Fibroblast of villous mesenchyme (primary cell): ENCODE measurements at regions not wholly inside any gene's neighbourhood (a gene's known extent, or its start where the extent isn't known, plus 50 kb on each side); places are given as distances from the start of the nearest gene placed in this dataset.

Experiments
- DNase-seq: peaks from one replicate; pipeline ENCODE4 v3.0.0-alpha.2; 2010; ENCODE audit warnings: low read depth
- H3K4me3 ChIP-seq: 2 replicates; pipeline ENCODE4 v1.5.1; 2011; ENCODE audit warnings: low read depth, mild to moderate bottlenecking, low read length
- TF ChIP-seq, protein P1 (sequence below): IDR thresholded peaks from 2 replicates; pipeline ENCODE4 v1.5.1; 2012; ENCODE audit warnings: low read depth, mild to moderate bottlenecking, low read length; ENCODE audit not compliant: insufficient read depth

DNA sequence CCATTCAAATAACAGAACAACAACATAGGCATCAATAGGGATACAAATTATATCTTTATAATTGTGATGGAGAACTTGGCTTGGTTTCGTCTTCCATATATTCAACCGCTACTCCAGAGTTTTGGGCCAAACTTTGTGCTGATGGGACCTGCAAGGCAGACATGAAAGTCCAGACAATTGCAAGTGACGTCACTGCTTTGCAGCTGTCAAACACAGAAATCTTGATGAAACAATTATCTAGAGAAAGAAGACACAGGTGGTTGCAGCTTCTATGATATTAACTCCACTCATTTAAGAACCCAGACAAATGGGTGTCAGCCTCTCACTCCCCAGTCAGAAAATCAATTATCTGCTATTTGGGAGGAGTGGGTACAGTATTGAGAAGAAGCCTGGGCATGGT lies 390.6 kb downstream of the NUF2 start:
- DNase-seq: no peak
- TF ChIP-seq, protein P1, sequence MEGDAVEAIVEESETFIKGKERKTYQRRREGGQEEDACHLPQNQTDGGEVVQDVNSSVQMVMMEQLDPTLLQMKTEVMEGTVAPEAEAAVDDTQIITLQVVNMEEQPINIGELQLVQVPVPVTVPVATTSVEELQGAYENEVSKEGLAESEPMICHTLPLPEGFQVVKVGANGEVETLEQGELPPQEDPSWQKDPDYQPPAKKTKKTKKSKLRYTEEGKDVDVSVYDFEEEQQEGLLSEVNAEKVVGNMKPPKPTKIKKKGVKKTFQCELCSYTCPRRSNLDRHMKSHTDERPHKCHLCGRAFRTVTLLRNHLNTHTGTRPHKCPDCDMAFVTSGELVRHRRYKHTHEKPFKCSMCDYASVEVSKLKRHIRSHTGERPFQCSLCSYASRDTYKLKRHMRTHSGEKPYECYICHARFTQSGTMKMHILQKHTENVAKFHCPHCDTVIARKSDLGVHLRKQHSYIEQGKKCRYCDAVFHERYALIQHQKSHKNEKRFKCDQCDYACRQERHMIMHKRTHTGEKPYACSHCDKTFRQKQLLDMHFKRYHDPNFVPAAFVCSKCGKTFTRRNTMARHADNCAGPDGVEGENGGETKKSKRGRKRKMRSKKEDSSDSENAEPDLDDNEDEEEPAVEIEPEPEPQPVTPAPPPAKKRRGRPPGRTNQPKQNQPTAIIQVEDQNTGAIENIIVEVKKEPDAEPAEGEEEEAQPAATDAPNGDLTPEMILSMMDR: no peak
- no peak overlapping the region for H3K4me3 ChIP-seq

DNA sequence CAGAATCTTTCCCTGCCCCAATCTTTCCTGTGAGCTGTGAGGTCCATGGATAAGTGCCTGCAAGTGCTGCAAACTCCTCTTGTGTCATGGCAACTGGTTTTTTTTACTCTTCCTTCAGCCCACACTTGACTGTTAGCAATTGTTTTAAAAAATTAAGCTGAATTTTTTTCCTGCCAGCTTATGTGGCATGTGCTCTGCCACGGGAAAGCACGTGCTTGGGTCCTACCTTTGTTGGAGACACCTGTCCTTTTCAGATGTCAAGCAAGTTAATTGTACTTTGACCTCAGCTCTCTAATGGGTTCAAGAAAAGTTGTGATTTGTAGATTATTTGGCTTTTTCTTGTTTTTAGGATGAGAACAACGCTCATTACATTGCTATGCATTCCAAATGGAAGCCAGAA lies 398.5 kb downstream of the NUF2 start:
- H3K4me3 ChIP-seq: no peak overlapping the region
- TF ChIP-seq, protein P1: no peak
- no peak for DNase-seq

DNA sequence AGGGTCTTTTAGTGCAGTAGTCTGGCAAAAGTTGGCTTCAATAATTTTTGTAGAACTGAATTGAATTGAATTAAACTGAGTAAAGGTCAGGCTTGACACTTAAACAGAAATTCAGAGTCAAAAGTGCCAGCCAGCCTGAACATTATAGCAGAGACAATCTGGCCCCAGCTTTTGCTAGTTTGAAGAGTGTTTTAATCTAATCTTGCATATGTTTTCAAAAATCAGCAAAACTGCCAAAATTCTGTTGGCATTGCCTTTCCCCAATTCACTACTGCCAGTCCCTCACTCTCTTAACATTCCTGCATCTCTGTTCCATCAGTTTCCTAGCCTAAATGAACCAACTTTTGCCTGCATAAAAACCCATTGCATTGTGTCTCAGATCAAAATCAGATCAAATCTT lies 403.8 kb downstream of the NUF2 start:
- TF ChIP-seq, protein P1: no peak

DNA sequence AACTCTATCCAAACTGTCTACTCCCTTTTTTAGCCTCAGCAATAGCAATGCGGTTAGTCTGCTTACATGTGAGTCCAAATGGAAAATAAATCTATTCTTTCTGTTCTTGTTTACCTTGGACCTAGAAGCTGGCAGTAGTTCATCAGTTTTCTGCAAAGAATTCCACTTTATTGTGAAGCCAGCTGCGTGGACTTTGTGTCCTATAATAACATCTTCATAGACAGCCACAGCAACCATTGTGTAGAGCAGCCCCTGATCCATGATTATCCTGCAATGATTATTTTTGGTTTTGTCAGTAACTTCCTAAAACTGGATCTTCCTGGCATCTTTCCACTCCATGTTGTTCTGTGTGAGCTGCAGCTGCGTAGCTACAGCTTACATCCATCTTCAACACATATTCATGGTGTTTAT lies 408.7 kb downstream of the NUF2 start:
- no peak for DNase-seq
- TF ChIP-seq, protein P1: no peak
- H3K4me3 ChIP-seq: no peak overlapping the region

More for the DNA sequence above, 403.8 kb downstream of the NUF2 start:
- no peak overlapping the region for H3K4me3 ChIP-seq
- DNase-seq: no peak

DNA sequence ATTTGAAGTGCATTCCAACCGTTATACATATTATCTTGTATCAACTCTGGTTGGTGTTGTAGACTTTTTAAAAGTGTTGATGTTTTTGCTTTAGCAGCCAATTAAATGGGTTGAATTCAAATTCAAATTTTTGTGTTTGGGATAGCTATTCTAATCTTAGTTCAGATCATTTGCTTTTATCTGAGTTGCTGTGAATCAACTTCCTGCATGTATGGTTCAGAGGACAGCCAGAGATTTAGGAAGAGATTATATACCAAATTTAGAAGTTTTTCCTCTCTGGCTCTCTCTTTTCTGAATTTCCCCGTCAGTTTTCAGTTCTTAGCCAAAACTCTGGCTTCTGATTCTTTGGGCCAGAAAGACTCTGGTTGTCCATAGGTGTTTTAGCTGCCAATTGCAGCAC lies 415.5 kb downstream of the NUF2 start:
- DNase-seq: peak; percentile 2
- TF ChIP-seq, protein P1: no peak
- no peak overlapping the region for H3K4me3 ChIP-seq

DNA sequence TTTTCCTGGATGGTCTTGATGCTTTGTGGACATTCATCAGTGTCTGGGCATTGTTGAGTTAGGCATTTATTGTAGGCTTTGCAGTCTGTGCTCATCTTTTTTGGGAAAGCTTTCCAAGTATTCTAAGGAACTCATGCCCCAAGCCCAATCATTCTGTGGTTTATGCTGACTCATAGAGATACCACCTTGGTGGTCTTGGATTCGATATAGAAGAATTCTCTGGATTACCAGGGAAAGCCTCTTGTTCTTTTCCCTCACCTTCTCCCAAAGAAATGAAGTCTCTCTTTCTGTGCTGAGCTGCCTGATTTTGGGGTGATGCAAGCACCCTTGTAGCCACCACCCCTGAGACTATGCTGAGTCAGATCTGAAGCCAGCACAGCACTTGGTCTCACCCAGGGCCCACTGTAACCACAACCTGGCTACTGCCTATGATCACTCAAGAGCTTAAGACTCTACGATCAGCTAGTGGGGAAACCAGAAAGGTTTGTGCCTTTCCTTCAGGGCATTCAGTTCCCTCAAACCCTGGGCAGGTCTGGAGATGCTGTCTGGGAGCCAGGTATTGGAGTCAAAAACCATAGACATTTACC lies 422.6 kb downstream of the NUF2 start:
- TF ChIP-seq, protein P1: no peak
- DNase-seq: no peak

DNA sequence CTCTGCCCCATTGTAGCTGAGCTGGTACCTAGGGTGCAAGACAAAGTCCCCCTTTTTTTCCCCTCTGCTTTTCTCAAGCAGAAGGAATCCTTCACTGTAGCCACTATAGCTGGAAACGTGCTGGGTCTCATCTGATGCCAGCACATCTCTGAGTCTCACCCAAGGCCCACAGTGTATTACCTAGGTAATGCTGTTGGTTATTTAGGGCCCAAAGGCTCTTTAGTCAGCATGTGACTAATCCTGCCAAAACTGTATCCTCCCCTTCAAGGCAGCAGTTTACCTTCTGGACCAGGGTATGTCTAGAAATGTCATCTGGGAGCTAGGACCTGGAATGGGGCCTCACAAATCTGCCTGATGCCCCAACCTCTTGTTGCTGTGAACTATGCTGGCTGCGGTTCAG lies 423.4 kb downstream of the NUF2 start:
- TF ChIP-seq, protein P1: no peak
- DNase-seq: no peak
- no peak overlapping the region for H3K4me3 ChIP-seq

More for the DNA sequence above, 422.6 kb downstream of the NUF2 start:
- no peak overlapping the region for H3K4me3 ChIP-seq
